ENCODE measurements at regions not wholly inside any gene's neighbourhood (a gene's known extent, or its start where the extent isn't known, plus 50 kb on each side); places are given as distances from the start of the nearest gene placed in this dataset.

DNA sequence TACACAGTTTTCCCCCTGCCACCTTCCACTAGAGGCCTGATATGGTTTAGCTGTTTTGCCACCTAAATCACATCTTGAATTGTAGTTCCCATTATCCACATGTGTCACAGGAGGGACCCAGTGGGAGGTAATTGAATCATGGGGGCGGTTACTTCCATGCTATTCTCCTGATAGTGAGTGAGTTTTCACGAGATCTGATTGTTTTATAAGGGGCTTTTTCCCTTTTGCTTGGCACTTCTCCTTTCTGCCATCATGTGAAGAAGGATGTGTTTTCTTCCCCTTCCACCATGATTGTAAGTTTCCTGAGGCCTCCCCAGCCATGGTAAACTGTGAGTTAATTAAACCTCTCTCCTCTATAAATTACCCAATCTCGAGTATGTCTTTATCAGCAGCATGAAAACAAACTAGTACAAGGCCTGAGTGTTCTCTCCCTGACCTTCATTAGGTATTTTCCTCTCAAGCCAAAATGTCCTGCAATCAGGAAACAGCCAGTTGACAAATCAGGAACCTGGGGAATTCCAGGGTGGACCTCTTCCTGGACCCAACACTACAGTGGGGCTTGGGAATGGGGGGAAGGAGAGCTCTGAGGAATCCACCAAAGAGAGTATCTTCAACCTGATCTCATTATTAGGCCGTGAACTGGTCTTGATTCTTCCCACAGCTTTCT, 129.9 kb downstream of the TXNL1 start:
- TF ChIP-seq SUZ12 (IDR thresholded peaks at IDR 0.05; ENCODE audit: extremely low read depth, insufficient read depth, insufficient read length), result no peak
- TF ChIP-seq YY1 (IDR thresholded peaks at IDR 0.05; ENCODE audit: insufficient read depth, insufficient read length), result no peak
- TF ChIP-seq ZNF274 (IDR thresholded peaks at IDR 0.05; ENCODE audit: low read depth, low read length), result no peak
